ENCODE measurements at regions not wholly inside any gene's neighbourhood (a gene's known extent, or its start where the extent isn't known, plus 50 kb on each side); places are given as distances from the start of the nearest gene placed in this dataset.

DNA sequence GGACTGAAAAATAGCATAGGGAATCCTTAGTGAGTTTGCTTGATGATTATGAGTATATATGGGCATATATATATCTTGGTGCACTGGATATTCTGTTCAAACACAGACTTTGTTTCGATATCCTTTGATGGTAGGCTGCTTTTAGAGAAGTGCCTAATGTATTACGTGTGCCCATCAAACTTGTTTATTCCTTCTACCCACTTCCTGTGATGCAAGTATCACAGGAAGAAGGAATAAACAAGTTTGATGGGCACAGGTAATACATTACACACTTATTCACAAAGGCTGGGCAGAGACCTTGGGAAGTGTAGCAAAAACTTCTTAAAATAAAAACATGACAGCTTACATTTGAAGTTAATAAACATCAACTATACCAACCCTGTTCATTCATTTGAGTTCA is 364.2 kb downstream of the CHSY3 start:
- TF ChIP-seq, protein P1, sequence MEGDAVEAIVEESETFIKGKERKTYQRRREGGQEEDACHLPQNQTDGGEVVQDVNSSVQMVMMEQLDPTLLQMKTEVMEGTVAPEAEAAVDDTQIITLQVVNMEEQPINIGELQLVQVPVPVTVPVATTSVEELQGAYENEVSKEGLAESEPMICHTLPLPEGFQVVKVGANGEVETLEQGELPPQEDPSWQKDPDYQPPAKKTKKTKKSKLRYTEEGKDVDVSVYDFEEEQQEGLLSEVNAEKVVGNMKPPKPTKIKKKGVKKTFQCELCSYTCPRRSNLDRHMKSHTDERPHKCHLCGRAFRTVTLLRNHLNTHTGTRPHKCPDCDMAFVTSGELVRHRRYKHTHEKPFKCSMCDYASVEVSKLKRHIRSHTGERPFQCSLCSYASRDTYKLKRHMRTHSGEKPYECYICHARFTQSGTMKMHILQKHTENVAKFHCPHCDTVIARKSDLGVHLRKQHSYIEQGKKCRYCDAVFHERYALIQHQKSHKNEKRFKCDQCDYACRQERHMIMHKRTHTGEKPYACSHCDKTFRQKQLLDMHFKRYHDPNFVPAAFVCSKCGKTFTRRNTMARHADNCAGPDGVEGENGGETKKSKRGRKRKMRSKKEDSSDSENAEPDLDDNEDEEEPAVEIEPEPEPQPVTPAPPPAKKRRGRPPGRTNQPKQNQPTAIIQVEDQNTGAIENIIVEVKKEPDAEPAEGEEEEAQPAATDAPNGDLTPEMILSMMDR (IDR thresholded peaks at IDR 0.05) = no peak
- TF ChIP-seq POLR2A (IDR thresholded peaks at IDR 0.05) (no peak), POLR2AphosphoS5 (IDR thresholded peaks at IDR 0.05) (no peak), EP300 (IDR thresholded peaks at IDR 0.05; ENCODE audit: low read depth) (no peak)

All from transverse colon (tissue), 4 donors.